Panc1 (cell line): ENCODE measurements at regions not wholly inside any gene's neighbourhood (a gene's known extent, or its start where the extent isn't known, plus 50 kb on each side); places are given as distances from the start of the nearest gene placed in this dataset.

Experiments used
- ATAC-seq: fragments of 200-7000 bp; cut with Tn5 transposase; 2 replicates; pipeline ENCODE4 v1.9.1; 2020; ENCODE audit warnings: mild to moderate bottlenecking, moderate library complexity
- BruUV-seq: library from RNA; stranded (reverse); fragments of 400-500 nt; replicated peaks from 2 replicates; lab custom pipeline; 2021; lab: Mats Ljungman, UMichigan
- CTCF ChIA-PET: fragments of 300-600 bp; sonication (Branson Sonifier 250); formaldehyde crosslinking; loops from one replicate; lab custom pipeline; 2022; ENCODE audit warnings: antibody characterized with exemption; lab: Charles Lee
- POLR2A ChIA-PET: fragments of 300-600 bp; sonication (Branson Sonifier 250); formaldehyde crosslinking; loops from one replicate; lab custom pipeline; 2022; ENCODE audit warnings: antibody characterized with exemption; lab: Charles Lee
- DNase-seq: peaks from one replicate; pipeline ENCODE4 v3.0.0-alpha.2; 2010; ENCODE audit warnings: low read depth, low spot score
- H3K27ac ChIP-seq: 2 replicates; pipeline ENCODE4 v1.5.1; 2011; ENCODE audit warnings: mild to moderate bottlenecking, low read length, inconsistent platforms
- H3K27me3 ChIP-seq: fragments of 200-500 bp; sonication (Bioruptor generic); 2 replicates; pipeline ENCODE4 v1.6.0; 2014; ENCODE audit warnings: low read length, inconsistent platforms; ENCODE audit not compliant: control insufficient read depth, insufficient read depth
- H3K36me3 ChIP-seq: fragments of 200-500 bp; sonication (Bioruptor generic); 2 replicates; pipeline ENCODE4 v1.5.1; 2014; ENCODE audit warnings: inconsistent platforms, mild to moderate bottlenecking, low read length, moderate library complexity; ENCODE audit not compliant: control insufficient read depth, insufficient read depth
- H3K4me1 ChIP-seq: 2 replicates; pipeline ENCODE4 v1.5.1; 2011; ENCODE audit warnings: inconsistent platforms, mild to moderate bottlenecking, low read length, moderate library complexity; ENCODE audit not compliant: control insufficient read depth, insufficient read depth
- H3K4me3 ChIP-seq, 2 experiments: 2 replicates each; pipeline ENCODE4 v1.5.1; 2011 to 2012; ENCODE audit warnings: low read depth in 2 of 2, low read length in 2 of 2, mild to moderate bottlenecking in 2 of 2, inconsistent platforms in 1 of 2, moderate library complexity in 1 of 2
- H3K9me3 ChIP-seq: fragments of 200-500 bp; sonication (Bioruptor generic); 2 replicates; pipeline ENCODE4 v1.5.1; 2014; ENCODE audit warnings: low read depth, mild to moderate bottlenecking, inconsistent platforms, low read length, moderate library complexity; ENCODE audit not compliant: control insufficient read depth, insufficient read depth
- CTCF ChIP-seq: fragments of 450-650 bp; IDR thresholded peaks from 2 replicates; pipeline ENCODE4 v1.5.1; 2017; ENCODE audit warnings: mild to moderate bottlenecking
- POLR2AphosphoS5 ChIP-seq: IDR thresholded peaks from 2 replicates; pipeline ENCODE4 v1.6.1; 2012; ENCODE audit warnings: mild to moderate bottlenecking, low read depth, low read length, moderate library complexity
- REST ChIP-seq, 2 experiments: IDR thresholded peaks; 2 replicates each; pipeline ENCODE4 v1.6.1; 2011 to 2012; ENCODE audit warnings: low read depth in 2 of 2, control low read depth in 1 of 2, low read length in 1 of 2, mild to moderate bottlenecking in 1 of 2, moderate library complexity in 1 of 2; ENCODE audit not compliant: insufficient read depth in 1 of 2
- SIN3A ChIP-seq: IDR thresholded peaks from 2 replicates; pipeline ENCODE4 v1.6.1; 2012; ENCODE audit warnings: low read depth, mild to moderate bottlenecking, low read length, moderate library complexity, borderline replicate concordance; ENCODE audit not compliant: insufficient read depth
- TCF7L2 ChIP-seq: IDR thresholded peaks from 2 replicates; pipeline ENCODE4 v1.6.1; 2011; ENCODE audit warnings: mild to moderate bottlenecking, low read depth, low read length, inconsistent platforms
- in situ Hi-C: cut with HindIII; loops from 2 replicates; pipeline ENCODE4 v1.10.0; 2016; ENCODE audit warnings: low sequenced_read_pairs, low pct_unique_long_range_greater_than_20kb
- intact Hi-C: fragments of 100-400 bp; cut with micrococcal nuclease; formaldehyde crosslinking; loops from one replicate; pipeline ENCODE4 v1.10.0; 2022; ENCODE audit not compliant: unreplicated experiment

- in situ Hi-C loops (no loop called here), intact Hi-C loops (no loop called here)
- DNase-seq (no peak), ATAC-seq (no peak)
- POLR2A ChIA-PET: no interaction called here
- H3K9me3 ChIP-seq: no peaks in the 10 kb centered on the region
- H3K4me3 ChIP-seq: no peak overlapping the region
- CTCF ChIA-PET: no interaction called here
- no peak for TF ChIP-seq TCF7L2
- no peak for TF ChIP-seq POLR2AphosphoS5
- no peak for TF ChIP-seq SIN3A
- TF ChIP-seq CTCF: no peak
- no peak for TF ChIP-seq REST (IDR thresholded peaks at IDR 0.05; ENCODE audit: insufficient read depth in 1 of 2, low read depth in 2 of 2, low read length in 1 of 2)
- no peak overlapping the region for H3K27ac ChIP-seq
- BruUV-seq: no TSS peak
- H3K36me3 ChIP-seq: no peaks in the 10 kb centered on the region
- H3K27me3 ChIP-seq: no peaks in the 10 kb centered on the region
- no peaks in the 10 kb centered on the region for H3K4me1 ChIP-seq
Measured at GRCh38 chr2:51410331-51410730, 378.4 kb upstream of the NRXN1 start.

- TF ChIP-seq CTCF: no peak
- TF ChIP-seq POLR2AphosphoS5: no peak
- TF ChIP-seq TCF7L2: no peak
- no peak for TF ChIP-seq REST (IDR thresholded peaks at IDR 0.05; ENCODE audit: insufficient read depth in 1 of 2, low read depth in 2 of 2, low read length in 1 of 2)
- no peak for TF ChIP-seq SIN3A
- no TSS peak for BruUV-seq
- DNase-seq (no peak), ATAC-seq (no peak)
- no peak overlapping the region for H3K4me3 ChIP-seq
- intact Hi-C loops: no loop called here
- no peaks in the 10 kb centered on the region for H3K27me3 ChIP-seq
- no peaks in the 10 kb centered on the region for H3K4me1 ChIP-seq
- in situ Hi-C loops: no loop called here
- H3K27ac ChIP-seq: no peak overlapping the region
- ChIA-PET CTCF (no interaction called here), POLR2A (no interaction called here)
- no peaks in the 10 kb centered on the region for H3K9me3 ChIP-seq
- H3K36me3 ChIP-seq: no peaks in the 10 kb centered on the region
Measured at GRCh38 chr2:51409920-51410319, 378.0 kb upstream of the NRXN1 start.
